ENCODE measurements at regions not wholly inside any gene's neighbourhood (a gene's known extent, or its start where the extent isn't known, plus 50 kb on each side); places are given as distances from the start of the nearest gene placed in this dataset.

DNA sequence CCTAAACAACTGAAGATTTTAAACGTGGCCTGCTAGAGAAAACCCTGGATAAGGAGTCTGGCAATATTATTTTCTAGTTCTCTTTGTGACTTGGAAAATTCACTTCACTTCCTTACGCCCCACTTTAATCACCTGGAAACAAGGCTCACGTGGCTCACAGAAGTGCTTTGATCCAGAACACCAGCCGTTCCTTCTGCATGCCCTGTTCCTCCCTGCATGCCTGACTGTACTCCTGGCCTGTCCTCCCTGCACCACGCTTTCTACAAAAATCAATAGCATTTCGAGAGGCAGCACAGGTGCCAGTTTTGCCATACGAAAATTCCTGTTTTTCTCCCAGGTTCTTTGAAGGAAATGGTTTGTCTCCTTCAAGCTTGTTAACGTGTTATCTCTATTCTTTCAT is 474.2 kb upstream of the RGMA start:
- DNase-seq = no peak
- H3K9me3 ChIP-seq = no peaks in the 10 kb centered on the region
- no peaks in the 10 kb centered on the region for H3K36me3 ChIP-seq
- 47 to 51% methylated on average over 8 of the region's 8 CpGs for WGBS, 2 donors
- H3K4me3 ChIP-seq = no peak overlapping the region
- peak overlapping the region; percentile 15 to 72 (median 54) for H3K27ac ChIP-seq
- TF ChIP-seq CTCF (IDR thresholded peaks at IDR 0.05) (no peak), POLR2A (IDR thresholded peaks at IDR 0.05) (no peak)
- intact Hi-C loops (cut with DNase I) = loop anchor here (10.0 kb wide), 1 partner anchor 78 kb away; no protein-coding TSS in a partner anchor
- H3K4me1 ChIP-seq = peaks cover 0 to 42% (median 9%) of the 10 kb centered on the region in 3 donors
- no peaks in the 10 kb centered on the region for H3K27me3 ChIP-seq

GRCh38 chr15:93562395-93563123 is 473.5 kb upstream of the RGMA start:
- WGBS, 2 donors = 27 to 55% methylated on average over 6 to 8 of the region's 8 CpGs
- no peaks in the 10 kb centered on the region for H3K27me3 ChIP-seq
- TF ChIP-seq CTCF (IDR thresholded peaks at IDR 0.05) (no peak), POLR2A (IDR thresholded peaks at IDR 0.05) (no peak)
- peaks cover 0 to 40% (median 8%) of the 10 kb centered on the region in 3 donors for H3K4me1 ChIP-seq
- no peaks in the 10 kb centered on the region for H3K9me3 ChIP-seq
- DNase-seq = no peak
- H3K27ac ChIP-seq = peak overlapping the region; percentile 18 to 72 (median 54)
- H3K36me3 ChIP-seq = no peaks in the 10 kb centered on the region
- intact Hi-C loops (cut with DNase I) = loop anchor here (10.0 kb wide), 1 partner anchor 78 kb away; no protein-coding TSS in a partner anchor
- no peak overlapping the region for H3K4me3 ChIP-seq

DNA sequence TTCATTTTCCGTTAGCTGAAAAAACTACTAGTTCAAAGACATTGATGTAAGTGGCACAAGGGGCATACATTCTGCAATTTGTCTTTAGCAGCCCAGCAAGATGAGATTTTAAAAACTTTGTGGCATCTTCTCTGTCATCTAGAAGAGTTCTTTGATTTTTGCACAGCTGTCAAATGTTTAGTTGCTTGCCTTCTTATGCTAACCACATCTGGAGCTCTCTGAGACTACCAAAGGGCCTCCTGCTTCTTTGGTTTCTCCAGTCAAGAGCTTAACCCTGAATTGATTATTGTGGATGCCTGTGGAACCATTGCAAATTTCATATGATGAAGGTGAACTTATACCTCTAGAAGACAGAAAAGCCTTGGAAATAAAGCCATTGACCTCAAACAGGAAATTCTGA is 468.7 kb upstream of the RGMA start:
- no peak overlapping the region for H3K4me3 ChIP-seq
- TF ChIP-seq POLR2A (IDR thresholded peaks at IDR 0.05) (no peak), CTCF (IDR thresholded peaks at IDR 0.05) (no peak)
- intact Hi-C loops (cut with DNase I) = no loop called here
- WGBS, 2 donors = 100% methylated on average over 1 of the region's 1 CpG
- no peaks in the 10 kb centered on the region for H3K9me3 ChIP-seq
- H3K27me3 ChIP-seq = no peaks in the 10 kb centered on the region
- no peak overlapping the region for H3K27ac ChIP-seq
- H3K4me1 ChIP-seq = peaks cover 0 to 5% (median 0%) of the 10 kb centered on the region in 3 donors
- no peaks in the 10 kb centered on the region for H3K36me3 ChIP-seq
- no peak for DNase-seq

- intact Hi-C loops (cut with DNase I) = no loop called here
- WGBS, 2 donors = 27 to 55% methylated on average over 2 to 3 of the region's 3 CpGs
- no peak for TF ChIP-seq POLR2A (IDR thresholded peaks at IDR 0.05)
- TF ChIP-seq CTCF (IDR thresholded peaks at IDR 0.05) = no peak
Measured at GRCh38 chr15:93553167-93553935, 464.3 kb upstream of the RGMA start.

GRCh38 chr15:93543093-93543492 is 454.1 kb upstream of the RGMA start:
- 43 to 90% methylated on average over 3 of the region's 3 CpGs for WGBS, 2 donors
- no peak for TF ChIP-seq POLR2A (IDR thresholded peaks at IDR 0.05)
- TF ChIP-seq CTCF (IDR thresholded peaks at IDR 0.05) = no peak
- H3K36me3 ChIP-seq = no peaks in the 10 kb centered on the region
- no peaks in the 10 kb centered on the region for H3K4me1 ChIP-seq
- H3K27ac ChIP-seq = no peak overlapping the region
- no peak overlapping the region for H3K4me3 ChIP-seq
- DNase-seq = no peak
- no peaks in the 10 kb centered on the region for H3K27me3 ChIP-seq
- intact Hi-C loops (cut with DNase I) = no loop called here
- peaks cover 0 to 4% (median 0%) of the 10 kb centered on the region in 3 donors for H3K9me3 ChIP-seq

More at GRCh38 chr15:93553167-93553935, 464.3 kb upstream of the RGMA start:
- no peaks in the 10 kb centered on the region for H3K9me3 ChIP-seq
- H3K4me1 ChIP-seq = no peaks in the 10 kb centered on the region
- DNase-seq = no peak
- H3K27me3 ChIP-seq = no peaks in the 10 kb centered on the region
- no peak overlapping the region for H3K27ac ChIP-seq
- H3K4me3 ChIP-seq = no peak overlapping the region
- no peaks in the 10 kb centered on the region for H3K36me3 ChIP-seq
